AML-193 (cell line): ENCODE measurements at regions not wholly inside any gene's neighbourhood (a gene's known extent, or its start where the extent isn't known, plus 50 kb on each side); places are given as distances from the start of the nearest gene placed in this dataset.

Experiments used
- DNase-seq, 2 experiments: peaks; one replicate each; lab custom pipeline; 2025; lab: John Stamatoyannopoulos, UW

- DNase-seq, result no peak
These were observed 109.2 kb upstream of the STT3B start for GRCh38 chr3:31423482-31423881.

GRCh38 chr3:31425401-31425800, 107.3 kb upstream of the STT3B start:
- DNase-seq, result no peak

DNA sequence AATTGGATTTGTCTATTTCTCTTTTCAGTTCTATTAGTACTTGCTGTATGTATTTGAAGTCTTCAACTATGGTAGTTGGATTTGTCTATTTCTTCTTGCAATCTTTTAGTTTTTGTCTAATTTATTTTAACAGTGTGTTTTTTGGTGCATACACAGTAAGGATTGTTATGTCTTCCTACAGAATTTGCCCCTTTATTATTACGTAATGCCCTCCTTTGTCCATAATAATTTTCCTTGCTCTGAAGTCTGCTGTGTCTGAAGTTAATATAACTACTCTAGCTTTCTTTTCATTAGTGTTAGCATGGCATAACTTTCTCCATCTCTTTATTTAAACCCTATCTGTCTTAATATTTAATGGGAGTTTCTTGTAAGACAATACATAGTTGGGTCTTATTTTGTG, 105.1 kb upstream of the STT3B start:
- no peak for DNase-seq

DNA sequence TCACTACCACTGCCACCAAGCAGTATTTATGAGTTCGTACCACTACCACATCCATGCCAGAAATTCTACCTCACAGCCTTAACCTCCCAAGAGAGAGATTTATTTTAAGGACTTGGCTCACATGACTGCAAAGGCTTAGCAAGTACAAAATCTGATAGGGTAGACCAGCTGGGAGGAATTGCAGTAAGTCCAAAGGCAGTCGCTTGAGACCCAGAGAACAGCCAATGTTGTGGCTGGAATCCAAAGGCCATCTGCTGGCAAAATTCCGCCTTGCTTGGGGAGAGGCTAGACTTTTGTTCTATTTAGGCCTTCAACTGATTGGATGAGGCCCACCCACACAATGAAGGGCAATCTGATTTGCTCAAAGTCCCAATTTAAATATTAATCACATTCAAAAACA, 101.4 kb upstream of the STT3B start:
- DNase-seq, result no peak

- no peak for DNase-seq
These were observed 99.6 kb upstream of the STT3B start for GRCh38 chr3:31432897-31433678.

DNA sequence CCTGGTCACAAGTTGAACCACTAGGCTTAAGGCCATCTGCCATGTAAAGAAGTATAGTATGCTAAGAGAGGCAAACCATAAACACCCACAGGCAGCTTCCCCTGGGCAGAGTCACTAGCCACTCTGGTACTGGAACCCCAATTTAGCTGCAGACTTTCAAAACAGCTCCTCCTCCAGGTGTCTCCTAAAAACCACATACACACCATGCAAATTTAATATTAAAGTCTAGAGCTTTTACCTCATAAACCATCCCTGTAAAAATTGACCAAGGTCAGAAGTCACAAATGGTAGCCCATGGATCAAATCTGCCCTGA, 99.1 kb upstream of the STT3B start:
- no peak for DNase-seq

- no peak for DNase-seq
These were observed 97.9 kb upstream of the STT3B start for GRCh38 chr3:31434819-31435218.

GRCh38 chr3:31436830-31437229, 95.9 kb upstream of the STT3B start:
- no peak for DNase-seq

DNA sequence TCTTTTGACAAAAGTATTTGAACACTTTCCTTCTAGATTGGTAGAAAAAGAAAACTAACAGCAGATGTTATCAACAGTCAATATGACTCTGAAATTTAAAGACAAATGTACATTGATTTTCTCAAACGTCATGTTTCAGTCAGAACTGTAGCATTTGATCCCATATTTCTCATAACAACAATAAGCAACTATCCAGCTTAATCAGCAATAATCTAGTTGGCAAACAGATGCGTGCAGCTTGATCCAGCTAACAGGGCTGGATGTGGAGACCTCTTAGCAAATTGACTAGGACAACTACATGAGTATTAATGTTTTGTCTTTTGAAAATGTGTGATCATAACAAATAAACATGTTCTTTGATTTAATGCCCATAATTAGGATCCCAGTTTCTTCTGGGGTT, 94.0 kb upstream of the STT3B start:
- DNase-seq, result no peak

DNA sequence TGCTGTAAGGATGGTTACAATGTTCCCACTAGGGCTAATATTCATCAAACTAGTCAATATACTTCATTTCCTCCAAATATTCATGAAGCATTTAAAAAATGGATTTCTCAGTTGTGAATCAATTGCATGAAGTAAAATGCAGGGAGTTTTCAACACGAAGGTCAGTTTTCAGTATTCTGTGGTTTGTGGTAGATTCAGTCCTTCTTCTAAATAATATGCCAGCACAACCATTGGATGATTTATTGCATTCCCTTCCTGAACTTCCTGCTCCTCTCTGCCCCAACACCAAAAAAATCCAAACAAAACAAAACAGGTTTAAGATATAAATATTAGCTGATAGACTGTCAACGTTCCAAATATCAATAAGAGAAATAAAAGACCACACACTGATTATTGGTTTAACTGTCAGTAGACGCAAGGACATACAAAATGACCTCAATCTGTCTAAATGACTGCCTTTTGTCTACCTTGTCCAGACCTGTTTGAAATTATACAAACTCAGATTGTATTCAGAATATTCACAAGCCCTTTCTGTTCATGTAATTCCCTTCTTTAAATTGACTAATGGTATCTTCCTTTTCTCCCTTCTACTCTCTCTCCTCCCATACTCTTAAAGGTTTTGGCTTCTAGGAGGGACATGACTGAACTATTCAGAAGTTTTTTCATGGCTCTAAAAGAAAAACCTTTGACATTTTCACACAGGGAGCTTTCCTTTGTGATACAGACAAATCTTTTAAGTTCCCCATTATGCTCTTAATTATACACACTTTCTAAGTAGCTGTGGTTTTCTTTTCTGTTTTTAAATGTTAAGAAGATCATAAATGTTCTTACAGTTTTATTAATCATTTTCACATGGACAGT, 92.6 kb upstream of the STT3B start:
- DNase-seq, result no peak

DNA sequence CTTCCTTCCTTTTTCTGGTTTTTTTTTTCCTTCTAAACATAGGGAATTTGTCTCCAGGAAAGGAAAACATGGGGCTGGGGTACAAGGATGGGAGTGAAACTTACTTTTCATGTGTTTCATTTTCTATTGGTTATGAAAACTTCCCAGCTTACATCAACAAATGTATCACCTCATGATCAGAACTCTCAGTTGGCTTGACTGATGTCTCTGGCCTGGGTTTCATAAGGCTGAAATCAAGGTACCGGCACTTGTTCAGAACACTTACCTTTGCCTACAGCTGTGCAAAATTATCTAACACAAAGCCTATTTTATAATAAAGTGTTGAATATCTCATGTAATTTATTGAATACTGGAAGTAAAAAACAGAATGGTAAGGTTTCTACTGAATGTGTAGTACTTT, 91.8 kb upstream of the STT3B start:
- no peak for DNase-seq

- no peak for DNase-seq
These were observed 90.0 kb upstream of the STT3B start for GRCh38 chr3:31442755-31443154.

DNA sequence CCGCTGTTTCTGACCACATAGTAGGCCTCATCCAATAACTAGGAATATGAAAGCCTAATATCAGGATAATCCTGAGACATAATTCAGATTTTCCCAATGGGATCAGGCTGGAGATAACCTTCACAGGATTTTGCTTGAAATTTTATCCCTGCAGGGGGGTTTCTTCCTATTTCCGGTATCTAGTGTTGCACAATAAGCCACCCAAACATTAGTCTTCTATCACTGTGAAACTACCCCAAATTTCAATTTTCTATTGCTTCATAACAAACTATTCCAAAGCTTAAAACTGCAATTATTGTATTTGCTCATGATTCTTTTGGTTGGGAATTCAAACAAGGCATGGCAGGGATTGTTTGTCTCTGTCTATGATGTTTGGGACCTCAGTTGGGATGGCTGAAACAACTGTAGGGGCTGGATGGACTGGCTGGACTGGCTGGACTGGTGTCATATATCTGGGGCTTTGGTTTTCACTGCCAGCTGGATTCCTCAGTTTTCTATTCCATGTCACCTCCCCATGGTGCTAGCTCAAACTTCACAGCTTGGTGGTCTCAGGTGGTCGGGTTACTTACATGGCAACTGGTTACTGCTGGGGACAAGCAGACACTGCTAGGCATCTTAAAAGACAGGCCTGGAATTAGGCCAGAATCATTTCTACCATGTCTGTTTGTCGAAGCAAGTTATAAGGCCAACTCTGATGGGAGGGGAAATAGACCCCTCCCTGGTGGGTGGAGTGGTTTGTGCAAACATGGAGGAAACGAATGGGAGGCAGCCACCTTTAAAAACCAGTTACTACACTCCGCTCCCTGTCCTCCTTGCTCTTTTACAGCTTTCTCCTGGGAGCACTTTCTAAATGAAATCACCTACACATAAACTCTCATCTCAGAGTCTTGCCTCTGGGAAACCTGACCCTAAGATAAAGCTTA, 88.2 kb upstream of the STT3B start:
- DNase-seq, result no peak

DNA sequence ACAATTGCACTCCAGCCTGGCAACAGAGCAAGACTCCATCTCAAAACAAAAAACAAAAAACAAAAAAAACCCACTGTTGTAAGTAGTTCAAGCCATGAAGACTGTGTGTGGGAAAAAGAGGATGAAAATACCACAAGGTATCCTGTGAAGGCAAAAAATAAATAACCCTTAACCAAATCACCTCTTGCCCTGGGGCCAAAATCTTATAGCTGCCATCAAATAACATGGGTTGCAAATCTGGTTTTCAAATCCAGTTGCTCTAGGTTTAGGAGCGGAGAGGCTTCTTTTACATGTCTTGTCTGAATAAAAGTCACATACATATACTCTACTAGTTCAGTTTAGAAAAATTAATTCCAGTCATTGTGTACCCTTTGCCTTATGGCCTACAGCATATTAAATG, 87.0 kb upstream of the STT3B start:
- DNase-seq, result no peak

DNA sequence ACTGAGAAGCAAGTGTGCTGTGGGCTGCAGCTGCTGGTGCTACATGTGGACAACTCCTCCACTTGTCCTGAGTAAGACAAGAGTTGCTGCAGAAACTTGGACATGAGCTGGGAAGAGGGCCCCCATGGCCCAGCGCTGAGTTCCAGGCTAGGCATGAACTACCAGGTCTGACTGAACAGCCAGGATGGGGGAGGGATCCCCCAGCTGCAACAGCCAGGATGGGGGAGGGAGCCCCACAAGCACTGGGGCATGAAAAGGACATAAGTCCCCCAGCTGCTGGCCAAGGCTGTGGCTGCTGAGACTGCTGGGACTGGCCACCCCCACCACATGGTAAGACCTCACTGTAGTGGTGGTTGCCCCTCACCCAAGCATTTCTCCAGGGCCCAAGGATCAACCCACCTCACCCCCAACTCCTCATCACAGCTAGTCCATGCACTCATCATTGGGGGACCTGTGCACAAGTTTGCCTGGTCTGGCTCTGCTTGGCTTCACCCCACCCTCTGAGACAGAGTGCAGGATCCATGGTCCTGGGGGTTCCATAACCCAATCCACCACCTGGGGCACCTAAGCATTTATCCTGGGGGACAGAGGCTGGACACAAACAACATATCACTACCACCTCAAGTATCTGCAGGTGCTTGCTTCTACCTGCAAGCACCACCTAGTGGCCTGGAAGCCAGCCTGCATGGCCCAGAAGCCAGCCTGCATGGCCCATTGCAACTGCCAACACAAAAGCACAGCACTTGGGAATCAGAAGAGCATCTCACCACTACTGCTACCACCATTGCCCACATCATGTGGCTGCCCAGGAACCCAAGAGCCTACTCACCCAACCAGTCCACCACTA, 84.5 kb upstream of the STT3B start:
- peak; percentile 5 to 22 for DNase-seq

- DNase-seq, result no peak
These were observed 83.9 kb upstream of the STT3B start for GRCh38 chr3:31448882-31449243.

DNA sequence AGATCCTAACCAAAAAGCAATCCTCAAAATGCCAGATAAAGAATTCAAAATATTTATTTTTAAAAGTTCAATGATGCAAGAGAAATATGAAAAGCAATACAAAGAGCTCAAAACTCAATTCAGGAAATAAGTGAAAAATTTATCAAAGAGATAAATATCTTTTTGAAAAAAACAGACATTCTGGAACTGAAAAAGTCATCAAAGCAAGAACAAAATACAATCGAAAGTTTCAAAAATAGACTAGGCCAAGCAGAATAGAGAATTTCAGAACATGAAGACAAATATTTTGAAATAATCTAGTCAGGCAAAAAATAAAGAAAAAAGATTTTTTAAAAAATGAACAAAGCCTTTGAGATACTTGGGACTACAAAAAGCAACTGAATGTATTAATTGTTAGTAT, 83.4 kb upstream of the STT3B start:
- DNase-seq, result no peak

GRCh38 chr3:31450345-31450744, 82.4 kb upstream of the STT3B start:
- DNase-seq, result no peak

DNA sequence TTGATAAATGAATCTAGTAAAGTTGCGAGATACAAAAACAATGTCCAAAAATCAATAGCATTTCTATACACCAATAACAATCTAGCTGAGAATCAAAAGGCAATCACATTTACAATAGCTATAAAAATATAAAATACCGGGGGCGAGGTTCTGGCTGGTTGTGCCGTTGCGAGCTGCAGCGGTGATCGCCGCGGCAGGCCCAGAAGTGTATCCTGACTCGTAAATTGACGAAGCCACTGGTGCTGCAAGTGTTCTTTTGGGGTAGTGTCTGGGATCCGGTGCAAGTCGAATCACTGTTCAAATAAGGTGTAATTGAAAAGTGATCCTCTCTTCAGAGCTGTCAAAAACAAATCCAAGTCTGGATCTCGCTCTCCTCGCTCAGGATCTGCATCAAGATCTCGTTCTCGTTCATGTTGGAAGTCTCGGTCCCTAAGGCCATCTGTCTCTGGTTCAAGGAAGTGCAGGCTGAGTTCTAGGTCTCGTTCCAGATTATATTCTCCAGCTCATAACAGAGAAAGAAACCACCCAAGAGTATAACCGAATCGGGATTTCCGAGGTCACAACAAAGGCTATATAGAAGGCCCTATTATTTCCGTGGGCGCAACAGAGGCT, 80.1 kb upstream of the STT3B start:
- no peak for DNase-seq

DNA sequence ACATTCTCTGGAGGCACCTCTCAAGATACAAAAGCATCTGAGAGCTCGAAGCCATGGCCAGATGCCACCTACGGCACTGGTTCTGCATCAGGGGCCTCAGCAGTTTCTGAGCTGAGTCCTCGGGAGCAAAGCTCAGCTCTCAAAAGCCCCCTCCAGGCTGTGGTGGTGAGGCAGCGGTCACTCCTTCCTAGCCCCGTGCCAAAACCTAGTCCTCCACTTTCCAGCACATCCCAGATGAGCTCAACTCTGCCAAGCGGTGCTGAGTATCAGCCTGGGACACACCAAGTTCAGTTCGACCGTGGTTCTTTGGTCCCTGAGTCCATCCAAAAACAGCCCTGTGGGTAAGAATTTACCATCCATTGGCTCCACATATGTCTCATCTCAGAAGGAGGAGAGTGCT, 79.3 kb upstream of the STT3B start:
- DNase-seq, result no peak

GRCh38 chr3:31455524-31455923, 77.2 kb upstream of the STT3B start:
- no peak for DNase-seq
